Midbrain (tissue), 1 donor: ENCODE measurements at regions not wholly inside any gene's neighbourhood (a gene's known extent, or its start where the extent isn't known, plus 50 kb on each side); places are given as distances from the start of the nearest gene placed in this dataset.
"Not testable (repeated sequence)": the region's sequence is repeated elsewhere in the genome, so short reads cannot be mapped to it uniquely, and the experiment has no call there.

Source experiments
- DNase-seq: peaks from one replicate; lab custom pipeline; 2025; lab: John Stamatoyannopoulos, UW

DNA sequence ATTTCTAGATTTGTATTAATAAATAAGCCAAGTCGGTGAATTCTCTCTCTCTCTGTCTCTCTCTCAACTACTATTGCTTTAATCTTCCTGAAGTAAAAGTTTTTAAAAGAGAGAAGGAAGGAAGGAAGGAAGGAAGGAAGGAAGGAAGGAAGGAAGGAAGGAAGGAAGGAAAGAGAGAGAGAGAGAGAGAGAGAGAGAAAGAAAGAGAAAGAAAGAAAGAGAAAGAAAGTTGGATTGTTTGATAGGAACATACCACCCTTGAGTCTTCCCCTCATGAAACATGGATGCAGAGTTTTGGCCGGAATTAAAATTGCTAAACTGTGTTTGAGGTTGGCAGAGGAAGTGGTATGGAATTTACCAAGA, 159.9 kb upstream of the NR2F2 start:
- not testable (repeated sequence) for DNase-seq

DNA sequence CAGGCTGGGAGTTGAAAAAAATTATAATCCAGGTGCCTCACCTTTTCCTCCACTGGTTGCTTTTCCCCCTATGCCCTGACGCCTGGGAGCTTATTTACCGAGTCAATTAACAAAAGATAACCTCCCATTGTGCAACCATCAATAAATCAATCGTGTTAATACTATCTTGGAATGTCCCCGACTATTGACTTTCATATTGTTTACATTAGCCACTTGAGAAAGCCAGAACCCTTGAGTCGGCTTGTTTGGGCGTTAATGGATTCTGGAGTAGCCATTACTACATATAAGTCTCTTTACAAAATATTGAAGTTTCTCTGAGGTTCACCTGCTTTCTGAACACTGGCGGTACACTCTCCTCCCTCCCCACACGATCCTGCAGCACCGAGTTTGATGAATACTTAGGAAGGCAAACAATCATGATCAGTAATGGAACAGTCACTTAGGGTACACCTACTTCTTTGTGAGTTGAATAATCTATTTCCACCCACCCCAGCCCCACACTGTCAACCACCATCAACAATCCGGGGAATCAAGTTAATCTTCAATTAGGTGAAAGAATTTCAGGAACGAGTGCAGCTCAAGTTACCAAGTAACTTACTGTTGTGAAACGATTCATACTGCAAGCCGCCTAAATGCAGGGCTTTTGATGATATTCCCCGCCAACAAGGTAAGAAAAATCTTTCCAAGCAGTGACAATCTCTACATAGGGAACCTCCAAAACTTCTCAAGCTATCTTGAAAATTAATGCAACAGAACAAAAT, 159.3 kb upstream of the NR2F2 start:
- DNase-seq, result no peak

DNA sequence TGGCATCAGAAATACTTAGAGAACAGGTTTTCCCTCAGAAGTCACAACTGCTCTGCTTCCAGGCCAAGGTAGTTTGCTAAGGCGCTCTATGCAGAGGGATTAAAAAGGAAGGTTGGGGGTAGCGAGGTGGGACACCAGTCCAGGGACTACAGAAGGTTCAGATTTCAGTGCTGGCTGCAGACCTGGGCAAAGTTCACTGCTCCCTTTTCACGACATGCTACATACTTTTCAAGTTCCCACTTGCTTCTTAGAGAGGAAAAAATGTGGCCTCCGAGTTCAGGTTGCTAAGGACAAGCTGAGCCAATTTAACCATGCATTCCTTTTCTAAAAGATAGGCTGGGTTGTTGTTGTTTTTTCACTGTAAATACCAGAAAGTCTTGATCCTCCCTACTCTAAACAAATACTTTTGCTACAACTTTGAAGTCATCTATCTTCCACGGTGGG, 158.6 kb upstream of the NR2F2 start:
- no peak for DNase-seq

DNA sequence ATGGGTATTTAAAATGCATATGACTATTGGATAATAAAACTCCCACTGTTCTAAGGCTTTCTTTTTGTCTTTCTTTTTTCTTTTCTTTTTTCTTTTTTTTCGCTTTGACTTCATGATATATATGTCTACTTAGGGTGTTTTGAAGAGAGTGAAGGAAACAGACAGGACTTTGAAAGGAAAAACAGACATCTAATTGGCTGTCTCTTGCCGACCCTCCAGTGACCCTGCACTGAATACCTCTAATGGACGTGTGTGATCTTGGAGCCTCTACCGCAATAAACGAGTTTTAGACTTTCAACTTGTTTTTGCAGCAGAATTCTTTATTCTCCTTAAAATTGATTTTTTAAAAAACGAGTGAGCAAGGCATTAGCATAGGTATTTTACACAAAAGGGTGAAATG, 158.1 kb upstream of the NR2F2 start:
- no peak for DNase-seq

DNA sequence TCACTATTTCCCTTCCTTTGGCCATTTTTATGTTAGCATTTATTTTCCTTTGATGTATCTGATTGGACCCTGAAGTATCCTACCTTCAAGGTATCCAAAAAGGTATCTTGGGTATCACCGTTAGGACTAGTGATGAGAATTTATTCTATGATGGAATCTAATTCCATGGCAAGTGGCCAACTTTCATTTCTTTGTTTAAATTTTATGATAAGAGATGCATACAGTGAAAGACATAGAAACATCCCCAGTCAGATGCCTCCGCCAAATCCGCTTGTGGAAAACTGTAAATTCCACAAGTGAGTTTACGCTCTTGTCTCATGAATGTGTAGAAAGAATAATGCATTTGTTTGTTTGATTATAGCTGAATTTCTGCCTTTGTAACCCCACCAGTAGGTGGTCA, 153.7 kb upstream of the NR2F2 start:
- no peak for DNase-seq

DNA sequence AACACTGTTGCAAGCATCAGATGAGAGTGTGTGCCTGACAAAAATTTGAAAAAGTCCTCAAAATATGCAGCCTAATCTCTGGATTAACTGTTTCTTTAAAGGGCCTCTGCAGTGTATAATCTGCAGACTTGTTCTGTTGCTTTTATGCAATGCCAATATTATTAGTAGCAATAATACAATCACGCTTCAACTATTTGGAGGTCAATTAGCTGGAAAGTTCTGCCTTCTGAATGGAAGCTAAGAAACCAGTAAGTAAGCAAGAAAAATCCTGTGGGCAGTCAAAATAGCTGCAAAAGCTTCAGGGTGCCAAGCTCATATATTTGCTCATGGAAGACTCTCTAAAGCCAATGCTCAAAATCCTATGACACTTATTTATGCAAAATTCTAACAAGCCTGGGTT, 153.2 kb upstream of the NR2F2 start:
- no peak for DNase-seq

DNA sequence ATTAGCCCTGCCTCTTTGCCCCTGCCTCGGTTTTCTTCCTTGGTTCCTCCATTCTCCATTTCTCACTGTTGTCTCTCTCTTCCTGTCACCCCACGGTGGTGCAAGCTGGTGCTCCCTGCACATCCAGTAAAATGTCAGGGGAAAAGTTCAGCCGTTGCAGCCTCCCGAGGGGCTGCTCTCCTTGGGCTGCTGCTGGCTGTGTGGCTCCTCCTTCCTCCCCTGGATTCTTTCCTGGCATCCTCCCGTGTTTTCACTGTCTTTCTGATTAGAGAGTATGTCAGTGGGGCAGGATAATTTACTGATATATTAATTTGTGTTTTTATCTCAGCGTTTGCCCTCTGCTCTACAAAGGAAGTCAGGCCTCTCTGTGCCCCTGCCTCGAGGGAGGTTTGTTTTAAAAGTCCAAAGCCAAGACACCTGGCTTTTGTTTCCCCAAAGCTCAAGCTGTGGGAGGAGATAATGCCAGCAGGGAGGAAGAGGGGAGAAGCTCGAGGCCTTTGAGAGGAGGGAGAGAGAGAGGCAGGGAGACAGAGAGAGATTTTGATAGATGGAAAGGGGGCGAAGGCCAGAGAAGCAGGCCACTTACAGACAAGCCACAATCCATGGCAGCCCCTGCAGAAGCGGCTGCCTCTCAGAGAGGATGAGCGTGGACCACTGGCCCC, 150.3 kb upstream of the NR2F2 start:
- DNase-seq, result no peak

DNA sequence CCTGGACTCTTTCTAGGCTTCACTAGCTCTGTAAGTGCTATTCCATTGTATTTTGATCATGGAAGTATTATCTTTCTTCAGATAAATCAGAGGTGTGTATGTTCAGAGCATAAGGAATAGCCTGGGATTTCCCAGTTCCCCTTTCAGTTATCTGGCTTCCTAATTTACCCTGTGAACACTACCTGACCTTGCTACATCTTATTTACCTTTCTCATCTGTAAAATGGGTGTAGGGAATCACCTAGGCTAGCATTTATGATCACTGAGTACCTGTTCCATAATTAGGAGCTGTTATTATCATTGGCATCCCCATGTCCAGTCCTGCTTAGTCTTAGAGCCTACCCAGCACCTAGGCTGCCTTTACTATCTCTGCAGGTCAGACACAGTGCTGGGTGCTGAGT, 149.3 kb upstream of the NR2F2 start:
- no peak for DNase-seq

DNA sequence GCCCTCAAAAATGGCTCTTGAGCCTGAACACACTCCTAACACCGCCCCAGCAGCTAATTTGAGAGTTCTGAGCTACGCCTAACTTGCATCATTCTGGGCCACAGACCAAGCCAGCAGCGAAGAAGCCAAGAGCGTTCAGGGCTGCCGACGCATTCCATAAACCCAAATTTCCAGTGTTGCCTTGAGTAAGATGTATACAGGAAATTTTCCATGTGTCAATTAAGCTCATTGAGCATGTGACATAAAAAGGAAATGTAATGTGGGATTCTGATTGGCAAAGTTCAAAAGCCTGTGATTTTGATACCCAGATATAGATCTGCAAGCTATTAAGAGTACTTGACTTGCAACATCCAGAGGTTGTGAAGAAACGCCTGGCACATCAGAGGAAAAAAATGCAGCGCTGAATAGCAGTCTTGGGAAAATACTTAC, 148.6 kb upstream of the NR2F2 start:
- no peak for DNase-seq

DNA sequence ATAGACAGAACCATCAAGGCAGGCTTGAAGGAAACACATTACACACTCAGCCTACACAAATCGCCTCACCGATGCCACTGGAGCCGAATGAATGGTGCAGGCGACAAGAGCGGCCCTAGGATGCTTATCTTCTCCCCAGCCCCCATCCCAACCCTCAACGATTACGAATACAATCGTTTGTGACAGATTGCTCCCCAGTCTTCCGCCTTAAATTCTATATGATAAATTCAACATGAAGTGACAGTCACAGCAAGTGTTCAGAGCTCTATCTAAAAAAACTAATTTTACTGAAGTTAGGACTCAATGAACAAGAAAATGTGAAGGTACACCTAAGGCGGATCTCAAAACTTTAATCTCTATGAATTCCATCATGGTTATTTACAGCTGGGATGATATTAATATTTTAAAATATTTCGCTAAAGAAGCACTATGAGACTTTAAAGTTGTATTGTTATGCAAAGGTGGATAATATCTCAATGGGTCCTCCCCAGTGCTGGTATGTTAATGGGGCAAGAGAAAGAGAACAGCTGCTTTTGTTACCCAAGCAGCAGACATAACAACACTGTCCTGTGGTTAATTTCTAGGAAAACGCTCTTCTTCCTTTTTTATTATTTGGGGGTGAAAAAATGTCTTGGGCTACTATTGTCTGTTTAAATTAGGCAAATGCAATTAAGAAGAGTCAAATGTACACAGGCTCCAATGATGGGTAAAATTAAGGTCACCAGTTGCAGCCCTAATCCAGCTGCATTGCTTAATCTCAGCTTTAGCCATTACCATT, 147.6 kb upstream of the NR2F2 start:
- DNase-seq, result no peak

DNA sequence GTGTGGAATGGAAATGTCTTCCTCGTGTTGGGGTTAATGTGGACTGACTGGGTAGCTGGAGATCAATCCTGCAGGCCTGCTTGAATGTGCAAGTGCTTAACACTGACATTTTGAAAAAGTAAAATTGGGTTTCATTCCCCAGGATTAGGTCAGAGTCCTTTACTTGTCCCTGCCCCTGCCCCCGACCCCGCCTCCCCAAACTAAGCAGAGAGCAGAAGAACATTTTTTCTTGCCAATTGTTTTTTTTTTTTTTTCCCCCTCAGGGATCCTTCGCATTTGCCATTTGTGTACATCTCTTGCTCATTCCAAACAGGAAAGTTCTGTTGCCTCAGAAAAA, 147.0 kb upstream of the NR2F2 start:
- DNase-seq, result no peak

DNA sequence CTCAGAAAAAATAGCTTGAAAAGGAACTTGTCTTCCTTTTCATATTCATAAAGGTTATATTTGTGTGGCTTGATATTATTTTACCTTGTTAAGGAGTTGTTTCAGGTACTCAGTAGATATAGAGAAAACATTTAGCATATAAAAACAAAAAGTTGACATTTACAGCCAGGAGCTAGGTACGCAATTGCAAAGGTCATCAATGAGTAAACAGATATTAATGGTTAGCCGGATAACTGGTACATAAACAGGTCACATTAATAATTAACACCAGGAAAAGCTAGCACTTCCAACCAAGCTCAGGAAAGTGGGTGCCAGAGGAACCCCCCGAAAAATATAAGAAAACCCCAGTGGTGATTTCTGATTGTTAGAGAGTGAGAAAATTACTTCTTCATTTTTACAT, 146.6 kb upstream of the NR2F2 start:
- DNase-seq, result no peak

DNA sequence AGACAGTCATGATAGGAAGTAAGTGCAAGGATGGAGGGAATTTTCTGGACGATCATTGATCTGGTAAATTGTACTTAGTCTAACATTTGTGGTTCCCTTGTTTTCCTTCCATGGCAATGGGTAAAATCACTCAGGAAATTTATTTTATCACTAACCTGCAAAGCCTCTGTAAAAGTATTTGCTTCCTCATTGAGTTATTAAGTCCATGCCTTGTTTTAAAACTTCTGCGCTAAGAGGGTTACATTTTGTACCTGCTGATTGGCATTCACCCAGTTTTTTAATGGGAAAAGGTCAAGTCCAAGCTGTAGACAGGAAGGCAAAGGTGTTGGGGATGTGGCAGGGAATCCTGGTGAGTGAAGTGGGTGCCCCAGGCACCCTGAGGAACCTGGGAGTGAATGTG, 146.2 kb upstream of the NR2F2 start:
- no peak for DNase-seq

DNA sequence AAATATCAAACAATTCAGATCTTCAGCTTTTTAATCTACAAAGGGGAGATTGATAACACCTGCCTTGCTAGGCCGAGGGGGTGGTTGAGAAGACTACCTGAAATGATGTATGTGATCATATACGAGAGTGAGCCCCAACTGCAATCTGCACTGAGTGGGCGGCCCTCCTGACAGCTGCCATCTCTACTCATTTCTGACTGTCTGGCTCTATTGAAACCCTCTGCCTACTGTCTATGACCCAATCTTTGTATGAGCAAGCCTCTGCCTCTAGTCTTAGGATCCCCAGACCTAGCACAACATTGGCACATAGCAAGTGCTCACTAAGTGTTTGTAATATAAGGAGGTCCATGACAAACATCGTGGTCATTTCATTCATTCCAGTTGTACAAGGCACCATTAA, 144.4 kb upstream of the NR2F2 start:
- no peak for DNase-seq

DNA sequence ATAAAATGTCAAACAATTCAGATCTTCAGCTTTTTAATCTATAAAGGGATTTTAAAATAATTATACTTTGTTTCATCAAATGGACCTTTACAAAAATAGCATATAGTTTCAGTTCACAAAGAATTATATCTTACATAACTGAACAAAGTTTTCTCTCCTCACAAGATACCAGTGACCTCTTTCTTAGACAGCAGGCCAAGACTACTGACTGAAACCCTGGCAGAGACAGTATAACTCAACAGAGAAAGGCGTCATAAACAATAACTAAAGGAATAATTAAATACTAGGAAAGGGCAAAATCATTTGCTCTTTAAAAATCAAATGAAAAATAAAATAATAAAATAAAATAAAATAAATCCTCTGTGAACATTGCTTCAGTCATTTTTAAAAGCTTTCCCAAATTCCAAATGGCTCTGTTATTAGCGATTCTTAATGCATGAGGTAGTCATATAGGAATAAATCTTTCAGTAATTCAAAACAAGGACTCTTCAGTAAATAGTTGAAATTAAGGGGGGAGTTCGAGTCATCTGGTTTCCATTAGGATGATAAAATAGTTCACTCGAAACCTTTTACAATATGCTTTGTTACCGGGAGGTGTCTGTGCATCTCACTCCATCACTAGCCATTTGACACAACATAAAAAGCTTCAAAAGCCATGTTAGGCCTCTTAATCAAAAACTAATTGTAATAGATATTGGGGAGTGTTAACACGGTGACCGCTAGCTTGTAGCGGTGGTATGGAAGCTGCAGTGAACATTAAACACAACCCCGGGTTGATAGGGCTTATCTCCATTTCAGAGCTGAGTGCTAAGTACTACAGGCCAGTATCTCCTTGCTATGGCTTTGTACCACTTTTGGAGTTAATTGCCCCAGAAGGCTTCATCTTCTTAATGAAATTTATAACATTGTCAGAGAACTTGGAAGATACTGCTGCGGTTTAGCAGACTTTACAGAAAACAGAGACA, 142.9 kb upstream of the NR2F2 start:
- DNase-seq, result no peak

DNA sequence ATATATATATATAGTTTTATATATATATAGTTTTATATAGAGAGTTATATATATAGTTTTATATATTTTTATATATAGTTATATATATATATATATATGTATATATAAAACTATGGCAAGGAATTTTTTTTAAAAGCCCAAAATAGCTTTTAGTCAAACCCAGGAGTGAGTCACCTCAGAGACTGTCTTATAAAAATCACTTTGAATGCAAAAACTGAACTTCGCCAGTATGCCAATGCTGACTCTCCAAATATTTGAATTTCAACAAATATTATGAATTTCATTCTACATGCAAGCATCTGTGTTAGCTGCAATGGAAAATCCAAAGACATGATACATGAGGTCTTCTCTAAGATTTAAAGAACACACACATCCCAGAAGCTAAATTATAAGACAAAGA, 132.8 kb upstream of the NR2F2 start:
- DNase-seq, result no peak

DNA sequence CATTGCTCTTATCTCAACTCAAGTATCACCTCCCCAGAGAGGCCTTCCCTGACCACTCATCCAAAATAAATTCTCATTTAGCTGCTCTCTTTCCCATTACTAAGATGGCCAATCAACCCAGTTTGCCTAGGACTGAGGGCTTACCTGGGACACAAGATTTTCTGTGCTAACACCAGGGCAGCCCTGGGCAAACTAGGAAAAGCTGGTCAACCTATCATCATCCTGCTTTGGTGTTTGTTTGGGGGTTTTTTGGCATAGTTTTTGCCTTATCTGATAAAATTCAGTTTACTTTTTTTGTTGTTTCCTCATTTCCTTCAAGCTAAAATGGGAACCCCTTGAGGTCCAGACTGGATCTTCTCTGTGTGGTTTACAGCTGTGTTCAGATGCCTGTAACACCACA, 131.4 kb upstream of the NR2F2 start:
- DNase-seq, result no peak

DNA sequence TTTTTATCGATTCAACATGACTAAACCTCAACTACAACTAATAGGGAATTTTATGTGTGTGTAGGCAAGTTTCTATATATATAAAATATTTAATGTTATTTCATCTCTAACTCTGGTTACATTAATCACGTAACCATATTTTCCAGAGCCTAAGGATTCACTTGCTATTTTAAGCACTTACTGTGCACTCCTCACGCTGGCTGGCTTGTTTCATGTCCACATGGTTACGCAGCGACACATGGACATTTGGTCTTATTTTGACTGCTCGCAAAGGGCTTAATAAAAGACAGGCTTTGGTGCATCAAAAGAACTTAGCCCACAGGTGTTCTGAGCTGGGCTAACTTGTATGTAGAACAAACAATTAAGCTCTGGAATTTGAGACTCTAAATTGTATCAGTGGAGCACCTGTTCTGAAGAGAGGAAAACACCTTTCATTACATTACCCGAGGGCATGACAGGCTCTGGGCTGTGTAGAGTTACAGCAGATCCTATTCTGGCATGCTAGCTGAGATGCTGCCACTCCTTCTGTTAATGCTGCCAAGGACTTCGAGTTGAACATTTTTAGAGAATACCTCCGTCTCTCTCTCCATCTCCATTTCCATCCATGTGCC, 130.0 kb upstream of the NR2F2 start:
- DNase-seq, result no peak

DNA sequence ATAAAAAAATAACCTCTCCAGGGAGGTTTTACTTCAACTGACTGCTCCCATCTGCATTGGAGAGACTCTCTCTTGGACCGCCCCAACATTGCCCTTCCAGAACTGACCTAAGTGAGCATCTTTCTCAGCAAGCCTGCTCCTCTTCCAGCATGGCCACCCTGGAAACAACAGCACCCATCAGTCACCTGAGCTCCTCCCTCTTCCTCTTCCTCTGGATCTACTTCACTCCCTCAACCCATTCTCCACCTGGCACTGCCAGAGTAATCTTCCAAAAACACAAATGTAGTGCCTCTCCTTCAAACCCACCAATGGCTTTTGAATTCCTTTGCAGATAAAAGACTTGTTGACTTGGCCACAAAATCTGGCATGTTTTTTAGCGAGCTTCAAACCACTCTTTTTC, 128.8 kb upstream of the NR2F2 start:
- no peak for DNase-seq

DNA sequence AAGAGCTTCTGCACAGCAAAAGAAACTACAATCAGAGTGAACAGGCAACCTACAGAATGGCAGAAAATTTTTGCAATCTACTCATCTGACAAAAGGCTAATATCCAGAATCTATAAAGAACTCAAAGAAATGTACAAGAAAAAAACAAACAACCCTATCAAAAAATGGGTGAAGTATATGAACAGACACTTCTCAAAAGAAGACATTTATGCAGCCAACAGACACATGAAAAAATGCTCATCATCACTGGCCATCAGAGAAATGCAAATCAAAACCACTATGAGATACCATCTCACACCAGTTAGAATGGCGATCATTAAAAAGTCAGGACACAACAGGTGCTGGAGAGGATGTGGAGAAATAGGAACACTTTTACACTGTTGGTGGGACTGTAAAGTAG, 124.9 kb upstream of the NR2F2 start:
- DNase-seq, result not testable (repeated sequence)

DNA sequence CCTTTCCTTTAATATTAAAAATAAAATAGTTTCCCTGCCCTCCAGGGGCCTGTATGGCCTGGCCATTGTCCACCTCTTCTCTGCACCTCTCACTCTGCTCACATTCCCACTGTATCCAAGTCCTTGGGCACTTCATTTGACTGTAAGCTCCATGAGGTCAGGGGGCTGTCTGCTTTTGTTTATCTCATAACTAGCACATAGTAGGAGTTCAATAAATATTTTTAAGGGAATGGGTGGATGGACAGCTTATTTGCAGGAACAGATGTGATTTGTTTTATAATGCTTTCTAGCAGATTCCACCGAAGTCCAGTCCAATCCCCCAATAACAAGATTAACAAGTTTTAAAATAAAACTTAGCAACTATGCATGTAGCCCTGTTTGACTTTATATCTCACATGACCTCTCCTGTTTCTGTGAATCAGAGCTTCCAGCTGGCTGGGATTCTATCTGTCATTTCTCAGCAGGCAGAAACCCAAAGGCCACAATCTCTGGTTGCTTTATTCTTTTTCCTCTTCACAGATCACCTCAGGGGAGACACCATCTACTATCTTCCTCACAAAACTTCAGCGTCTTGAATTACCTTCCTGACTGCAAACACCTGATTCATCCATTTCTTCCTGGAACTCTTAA, 123.0 kb upstream of the NR2F2 start:
- DNase-seq, result no peak
